Muscle layer of duodenum (tissue), 2 donors: ENCODE measurements at regions not wholly inside any gene's neighbourhood (a gene's known extent, or its start where the extent isn't known, plus 50 kb on each side); places are given as distances from the start of the nearest gene placed in this dataset.

Experiments
- H3K27ac ChIP-seq: one replicate; pipeline ENCODE4 v1.7.0; 2013; ENCODE audit warnings: mild to moderate bottlenecking, low read length
- H3K27me3 ChIP-seq: one replicate; pipeline ENCODE4 v1.7.0; 2013; ENCODE audit warnings: low read depth, mild to moderate bottlenecking, control low read depth, low read length
- H3K36me3 ChIP-seq, 2 donors: one replicate each; pipeline ENCODE4 v1.7.0; 2013; ENCODE audit warnings: low read length in 2 of 2, control low read depth in 1 of 2, mild to moderate bottlenecking in 1 of 2; ENCODE audit not compliant: insufficient read depth in 2 of 2, control insufficient read depth in 1 of 2
- H3K4me1 ChIP-seq, 2 donors: one replicate each; pipeline ENCODE4 v1.7.0; 2013; ENCODE audit warnings: low read length in 2 of 2, mild to moderate bottlenecking in 2 of 2, control low read depth in 1 of 2, moderate library complexity in 1 of 2; ENCODE audit not compliant: insufficient read depth in 2 of 2, control insufficient read depth in 1 of 2
- H3K4me3 ChIP-seq, 2 donors: one replicate each; pipeline ENCODE4 v1.7.0; 2013; ENCODE audit warnings: low read length in 2 of 2, low read depth in 1 of 2, mild to moderate bottlenecking in 1 of 2
- H3K9me3 ChIP-seq, 2 donors: one replicate each; pipeline ENCODE4 v1.7.0; 2013; ENCODE audit warnings: low read length in 2 of 2, control low read depth in 1 of 2, mild to moderate bottlenecking in 1 of 2; ENCODE audit not compliant: control insufficient read depth in 1 of 2
- donor health status: healthy.

- no peak overlapping the region for H3K27ac ChIP-seq
- H3K9me3 ChIP-seq: no peaks in the 10 kb centered on the region
- no peaks in the 10 kb centered on the region for H3K27me3 ChIP-seq
- H3K4me1 ChIP-seq: no peaks in the 10 kb centered on the region
- H3K36me3 ChIP-seq: no peaks in the 10 kb centered on the region
- H3K4me3 ChIP-seq: no peak overlapping the region
Observed at GRCh38 chr2:155384555-155385123, 686.1 kb downstream of the KCNJ3 start.

DNA sequence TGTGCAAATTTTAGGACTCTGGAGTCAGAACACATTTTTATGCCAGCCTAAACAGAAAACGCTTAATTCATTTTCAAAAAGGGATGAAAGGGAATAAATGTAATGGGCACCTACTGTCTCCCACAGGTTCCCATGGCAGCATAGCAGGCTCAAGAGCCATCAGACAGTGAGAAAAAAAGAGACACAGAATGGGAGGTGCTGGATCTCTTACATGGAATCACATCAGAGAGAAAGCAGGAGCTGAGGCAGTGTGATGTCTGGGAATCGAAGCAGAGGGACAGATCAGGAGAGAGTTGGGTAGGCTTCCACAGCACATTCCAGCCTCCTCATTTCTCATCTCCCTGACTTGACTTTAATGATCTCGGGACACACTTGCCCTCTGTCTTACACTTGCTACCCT is 684.3 kb downstream of the KCNJ3 start:
- Histone ChIP-seq H3K9me3 (no peaks in the 10 kb centered on the region), H3K4me3 (no peak overlapping the region), H3K27me3 (no peaks in the 10 kb centered on the region), H3K4me1 (no peaks in the 10 kb centered on the region), H3K27ac (no peak overlapping the region), H3K36me3 (no peaks in the 10 kb centered on the region)

GRCh38 chr2:155381436-155381835 is 682.9 kb downstream of the KCNJ3 start:
- H3K27ac ChIP-seq: no peak overlapping the region
- H3K4me3 ChIP-seq: no peak overlapping the region
- no peaks in the 10 kb centered on the region for H3K27me3 ChIP-seq
- no peaks in the 10 kb centered on the region for H3K36me3 ChIP-seq
- no peaks in the 10 kb centered on the region for H3K9me3 ChIP-seq
- no peaks in the 10 kb centered on the region for H3K4me1 ChIP-seq

GRCh38 chr2:155379494-155379893 is 681.0 kb downstream of the KCNJ3 start:
- no peak overlapping the region for H3K27ac ChIP-seq
- H3K4me3 ChIP-seq: no peak overlapping the region
- H3K4me1 ChIP-seq: no peaks in the 10 kb centered on the region
- H3K36me3 ChIP-seq: no peaks in the 10 kb centered on the region
- H3K27me3 ChIP-seq: no peaks in the 10 kb centered on the region
- no peaks in the 10 kb centered on the region for H3K9me3 ChIP-seq

- no peaks in the 10 kb centered on the region for H3K27me3 ChIP-seq
- H3K36me3 ChIP-seq: no peaks in the 10 kb centered on the region
- no peaks in the 10 kb centered on the region for H3K4me1 ChIP-seq
- no peaks in the 10 kb centered on the region for H3K9me3 ChIP-seq
- no peak overlapping the region for H3K27ac ChIP-seq
- no peak overlapping the region for H3K4me3 ChIP-seq
Observed at GRCh38 chr2:155377931-155378444, 679.5 kb downstream of the KCNJ3 start.

- H3K4me1 ChIP-seq: no peaks in the 10 kb centered on the region
Observed at GRCh38 chr2:155377266-155377680, 678.8 kb downstream of the KCNJ3 start.

GRCh38 chr2:155372969-155373368 is 674.5 kb downstream of the KCNJ3 start:
- H3K4me1 ChIP-seq: no peaks in the 10 kb centered on the region
- H3K27ac ChIP-seq: no peak overlapping the region
- H3K9me3 ChIP-seq: no peaks in the 10 kb centered on the region
- no peaks in the 10 kb centered on the region for H3K27me3 ChIP-seq
- no peaks in the 10 kb centered on the region for H3K36me3 ChIP-seq
- H3K4me3 ChIP-seq: no peak overlapping the region

More at GRCh38 chr2:155377266-155377680, 678.8 kb downstream of the KCNJ3 start:
- no peak overlapping the region for H3K4me3 ChIP-seq
- H3K27me3 ChIP-seq: no peaks in the 10 kb centered on the region
- H3K36me3 ChIP-seq: no peaks in the 10 kb centered on the region
- no peak overlapping the region for H3K27ac ChIP-seq
- no peaks in the 10 kb centered on the region for H3K9me3 ChIP-seq

DNA sequence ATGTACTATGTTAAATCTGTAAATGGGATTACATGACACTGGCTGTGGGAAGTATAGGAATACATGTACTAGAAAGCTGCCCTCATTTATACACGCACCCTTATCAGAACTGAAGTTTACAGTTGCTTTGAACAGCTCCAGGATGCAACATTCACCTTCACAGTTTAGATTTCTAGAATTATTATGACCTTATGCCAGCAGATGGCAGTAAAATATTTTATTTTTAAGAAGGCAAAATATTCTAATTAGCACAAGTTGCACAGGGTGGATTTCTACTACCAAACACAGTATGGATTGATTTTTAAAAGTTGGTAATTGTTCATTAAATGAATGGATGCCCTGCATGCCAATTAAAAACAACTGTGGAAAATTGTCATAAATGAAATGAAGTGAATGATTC is 670.4 kb downstream of the KCNJ3 start:
- Histone ChIP-seq H3K4me1 (no peaks in the 10 kb centered on the region), H3K36me3 (no peaks in the 10 kb centered on the region), H3K27me3 (no peaks in the 10 kb centered on the region), H3K4me3 (no peak overlapping the region), H3K27ac (no peak overlapping the region), H3K9me3 (no peaks in the 10 kb centered on the region)

DNA sequence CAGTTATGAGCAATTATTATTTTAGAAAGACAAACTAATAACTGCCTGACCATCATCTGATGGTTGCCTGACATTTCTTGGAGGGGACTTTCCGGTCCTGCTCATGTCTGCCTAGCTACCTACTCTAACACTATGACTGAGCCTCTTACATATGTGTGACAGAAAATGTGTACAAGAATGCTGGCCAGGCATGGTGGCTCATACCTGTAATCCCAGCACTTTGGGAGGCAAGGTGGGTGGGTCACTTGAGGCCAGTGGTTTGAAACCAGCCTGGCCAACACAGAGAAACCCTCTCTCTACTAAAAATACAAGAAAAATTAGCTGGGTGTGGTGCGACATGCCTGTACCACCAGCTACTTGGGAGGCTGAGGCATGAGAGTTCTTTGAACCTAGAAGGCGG is 666.3 kb downstream of the KCNJ3 start:
- no peaks in the 10 kb centered on the region for H3K27me3 ChIP-seq
- no peaks in the 10 kb centered on the region for H3K4me1 ChIP-seq
- no peaks in the 10 kb centered on the region for H3K9me3 ChIP-seq
- H3K36me3 ChIP-seq: no peaks in the 10 kb centered on the region
- H3K27ac ChIP-seq: no peak overlapping the region
- no peak overlapping the region for H3K4me3 ChIP-seq

- Histone ChIP-seq H3K27ac (no peak overlapping the region), H3K9me3 (peaks cover 0 to 4% of the 10 kb centered on the region in 2 donors), H3K27me3 (no peaks in the 10 kb centered on the region), H3K4me1 (no peaks in the 10 kb centered on the region), H3K36me3 (no peaks in the 10 kb centered on the region), H3K4me3 (no peak overlapping the region)
Observed at GRCh38 chr2:155363349-155363888, 664.9 kb downstream of the KCNJ3 start.

GRCh38 chr2:155357172-155357571 is 658.7 kb downstream of the KCNJ3 start:
- Histone ChIP-seq H3K4me1 (no peaks in the 10 kb centered on the region), H3K4me3 (no peak overlapping the region), H3K27me3 (no peaks in the 10 kb centered on the region), H3K36me3 (no peaks in the 10 kb centered on the region), H3K9me3 (peaks cover 0 to 4% of the 10 kb centered on the region in 2 donors), H3K27ac (no peak overlapping the region)

DNA sequence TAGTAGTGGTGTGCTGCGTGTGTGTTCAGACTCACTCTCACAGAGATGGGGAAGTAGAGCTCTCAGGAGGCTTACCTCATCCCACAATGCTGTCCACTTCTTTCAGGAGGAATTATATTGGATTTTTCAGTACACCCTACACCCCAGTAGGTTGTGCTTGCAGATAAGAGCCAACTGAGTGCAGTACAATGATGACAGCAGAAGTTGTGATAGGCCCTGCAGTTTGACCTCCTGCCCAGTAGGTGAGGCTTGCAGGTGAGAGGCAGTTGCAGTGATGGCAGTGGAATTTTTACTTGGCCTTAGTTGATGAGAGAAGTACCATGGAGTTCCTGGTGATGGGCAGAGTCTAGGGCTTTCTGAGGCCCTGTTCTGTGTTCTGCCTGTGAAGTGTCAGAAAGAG is 657.8 kb downstream of the KCNJ3 start:
- Histone ChIP-seq H3K27ac (no peak overlapping the region), H3K27me3 (no peaks in the 10 kb centered on the region), H3K4me3 (no peak overlapping the region), H3K9me3 (peaks cover 0 to 4% of the 10 kb centered on the region in 2 donors), H3K4me1 (no peaks in the 10 kb centered on the region), H3K36me3 (no peaks in the 10 kb centered on the region)
